Upper lobe of right lung (tissue), 1 donor: ENCODE measurements at regions not wholly inside any gene's neighbourhood (a gene's known extent, or its start where the extent isn't known, plus 50 kb on each side); places are given as distances from the start of the nearest gene placed in this dataset.

ENCODE experiments used
- ATAC-seq: fragments of 200-7000 bp; cut with Tn5 transposase; one replicate; pipeline ENCODE4 v1.9.1; 2020; ENCODE audit warnings: mild to moderate bottlenecking, moderate library complexity
- DNase-seq: peaks from one replicate; pipeline ENCODE4 v3.0.0-alpha.2; 2020
- H3K27ac ChIP-seq: fragments of 200-600 bp; one replicate; pipeline ENCODE4 v1.8.0; 2022
- H3K27me3 ChIP-seq: fragments of 200-600 bp; one replicate; pipeline ENCODE4 v1.8.0; 2022; ENCODE audit warnings: mild to moderate bottlenecking
- H3K36me3 ChIP-seq: fragments of 200-600 bp; one replicate; pipeline ENCODE4 v1.8.0; 2022
- H3K4me1 ChIP-seq: fragments of 200-600 bp; one replicate; pipeline ENCODE4 v1.8.0; 2022
- H3K4me3 ChIP-seq: fragments of 200-600 bp; one replicate; pipeline ENCODE4 v1.8.0; 2022; ENCODE audit warnings: mild to moderate bottlenecking
- H3K9me3 ChIP-seq: fragments of 200-600 bp; one replicate; pipeline ENCODE4 v1.8.0; 2022
- intact Hi-C: fragments of 100-400 bp; cut with DNase I; formaldehyde crosslinking; loops from one replicate; pipeline ENCODE4 v1.11.0; 2022
- TF ChIP-seq, protein P1 (sequence below): fragments of 200-600 bp; IDR thresholded peaks from one replicate; pipeline ENCODE4 v1.8.0; 2022; ENCODE audit warnings: antibody characterized with exemption
- donor health status: DM: no; HTN: yes; CAD: no; lungs with severe emphysema.

DNA sequence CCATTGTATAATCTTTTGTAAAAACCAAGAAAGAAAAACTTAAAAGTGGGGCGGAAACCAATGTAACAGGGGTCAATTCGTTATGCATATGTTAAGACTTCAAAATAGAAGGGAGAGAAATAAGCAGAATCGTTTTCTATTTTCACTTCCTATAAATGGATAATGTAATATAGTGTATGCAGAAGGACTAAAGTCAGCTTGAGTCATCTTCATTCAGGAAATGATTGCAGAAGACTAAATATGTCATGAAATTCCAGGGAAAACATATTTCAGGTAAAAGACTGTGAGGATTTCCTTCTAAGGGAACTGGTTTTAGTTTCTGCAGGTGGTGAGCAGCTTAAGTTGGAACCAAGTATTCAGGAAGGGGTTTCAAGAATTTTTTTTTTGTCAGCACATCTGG is 753.3 kb downstream of the IRX1 start:
- Histone ChIP-seq H3K4me3 (no peak overlapping the region), H3K4me1 (no peaks in the 10 kb centered on the region), H3K9me3 (no peaks in the 10 kb centered on the region), H3K36me3 (no peaks in the 10 kb centered on the region), H3K27ac (no peak overlapping the region), H3K27me3 (no peaks in the 10 kb centered on the region)
- DNase-seq: no peak
- TF ChIP-seq, protein P1, sequence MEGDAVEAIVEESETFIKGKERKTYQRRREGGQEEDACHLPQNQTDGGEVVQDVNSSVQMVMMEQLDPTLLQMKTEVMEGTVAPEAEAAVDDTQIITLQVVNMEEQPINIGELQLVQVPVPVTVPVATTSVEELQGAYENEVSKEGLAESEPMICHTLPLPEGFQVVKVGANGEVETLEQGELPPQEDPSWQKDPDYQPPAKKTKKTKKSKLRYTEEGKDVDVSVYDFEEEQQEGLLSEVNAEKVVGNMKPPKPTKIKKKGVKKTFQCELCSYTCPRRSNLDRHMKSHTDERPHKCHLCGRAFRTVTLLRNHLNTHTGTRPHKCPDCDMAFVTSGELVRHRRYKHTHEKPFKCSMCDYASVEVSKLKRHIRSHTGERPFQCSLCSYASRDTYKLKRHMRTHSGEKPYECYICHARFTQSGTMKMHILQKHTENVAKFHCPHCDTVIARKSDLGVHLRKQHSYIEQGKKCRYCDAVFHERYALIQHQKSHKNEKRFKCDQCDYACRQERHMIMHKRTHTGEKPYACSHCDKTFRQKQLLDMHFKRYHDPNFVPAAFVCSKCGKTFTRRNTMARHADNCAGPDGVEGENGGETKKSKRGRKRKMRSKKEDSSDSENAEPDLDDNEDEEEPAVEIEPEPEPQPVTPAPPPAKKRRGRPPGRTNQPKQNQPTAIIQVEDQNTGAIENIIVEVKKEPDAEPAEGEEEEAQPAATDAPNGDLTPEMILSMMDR: no peak
- ATAC-seq: no peak
- intact Hi-C loops: no loop called here

DNA sequence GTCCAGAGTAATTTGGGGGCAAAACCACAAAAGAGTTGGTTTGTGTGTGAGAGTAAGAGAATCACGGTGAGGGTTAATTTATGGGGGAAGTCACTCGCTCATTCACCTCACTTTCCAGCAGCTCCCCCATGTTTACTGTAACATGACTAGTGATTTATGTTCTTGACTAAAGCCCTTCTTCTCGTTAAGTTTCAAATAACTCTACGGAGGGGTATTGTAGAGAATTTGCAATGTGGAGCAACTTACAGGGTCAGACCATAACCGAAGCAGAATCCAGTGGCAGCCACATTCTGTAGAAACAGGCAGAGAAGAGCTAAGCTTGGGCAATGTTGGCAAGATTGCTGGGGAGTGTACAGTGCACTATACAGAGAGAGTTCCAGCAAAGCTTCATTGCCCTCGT is 760.6 kb downstream of the IRX1 start:
- Histone ChIP-seq H3K4me3 (no peak overlapping the region), H3K9me3 (no peaks in the 10 kb centered on the region), H3K27ac (no peak overlapping the region), H3K36me3 (no peaks in the 10 kb centered on the region), H3K4me1 (no peaks in the 10 kb centered on the region), H3K27me3 (no peaks in the 10 kb centered on the region)
- TF ChIP-seq, protein P1: no peak
- intact Hi-C loops: no loop called here
- DNase-seq: no peak
- ATAC-seq: no peak

DNA sequence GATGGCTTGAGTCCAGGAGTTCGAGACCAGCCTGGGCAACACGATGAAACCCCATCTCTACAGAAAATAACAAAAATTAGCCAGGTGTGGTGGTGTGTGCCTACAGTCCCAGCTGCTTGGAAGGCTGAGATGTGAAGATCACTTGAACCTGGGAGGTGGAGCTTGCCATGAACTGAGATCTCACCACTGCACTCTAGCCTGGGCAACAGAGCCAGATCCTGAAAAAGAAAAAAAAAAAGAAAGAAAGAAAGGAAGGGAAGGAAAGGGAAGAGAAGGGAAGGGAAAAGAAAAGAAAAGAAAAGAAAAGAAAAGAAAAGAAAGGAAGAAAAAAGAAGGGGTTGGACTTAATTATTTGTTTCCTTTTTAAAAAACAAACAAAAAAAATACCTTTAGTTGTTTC is 764.2 kb downstream of the IRX1 start:
- no peak overlapping the region for H3K27ac ChIP-seq
- intact Hi-C loops: no loop called here
- no peak for ATAC-seq
- H3K27me3 ChIP-seq: no peaks in the 10 kb centered on the region
- TF ChIP-seq, protein P1: no peak
- no peaks in the 10 kb centered on the region for H3K9me3 ChIP-seq
- H3K4me1 ChIP-seq: no peaks in the 10 kb centered on the region
- no peak overlapping the region for H3K4me3 ChIP-seq
- DNase-seq: no peak
- H3K36me3 ChIP-seq: no peaks in the 10 kb centered on the region

DNA sequence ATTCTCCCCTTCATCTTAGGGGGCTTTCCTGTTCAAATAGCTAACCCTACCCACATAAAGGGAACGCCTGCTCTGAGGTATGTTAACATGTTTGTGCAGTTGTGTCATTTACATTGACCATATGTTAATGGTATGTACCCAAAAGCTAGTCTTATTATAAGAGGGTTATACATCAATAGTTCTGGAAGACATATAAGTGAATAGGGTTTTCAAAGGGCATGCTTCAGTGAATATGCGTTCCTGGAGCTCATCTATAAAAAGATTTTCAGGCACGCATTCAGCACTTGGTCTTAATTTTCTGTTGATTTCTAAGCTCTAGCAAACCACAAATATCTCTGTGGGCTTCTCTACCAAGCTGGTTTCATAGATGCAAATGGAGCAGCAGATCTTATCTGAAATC is 766.1 kb downstream of the IRX1 start:
- ATAC-seq (no peak), DNase-seq (no peak)
- intact Hi-C loops: no loop called here
- Histone ChIP-seq H3K9me3 (no peaks in the 10 kb centered on the region), H3K4me3 (no peak overlapping the region), H3K36me3 (no peaks in the 10 kb centered on the region), H3K27me3 (no peaks in the 10 kb centered on the region), H3K4me1 (no peaks in the 10 kb centered on the region), H3K27ac (no peak overlapping the region)
- TF ChIP-seq, protein P1: no peak

DNA sequence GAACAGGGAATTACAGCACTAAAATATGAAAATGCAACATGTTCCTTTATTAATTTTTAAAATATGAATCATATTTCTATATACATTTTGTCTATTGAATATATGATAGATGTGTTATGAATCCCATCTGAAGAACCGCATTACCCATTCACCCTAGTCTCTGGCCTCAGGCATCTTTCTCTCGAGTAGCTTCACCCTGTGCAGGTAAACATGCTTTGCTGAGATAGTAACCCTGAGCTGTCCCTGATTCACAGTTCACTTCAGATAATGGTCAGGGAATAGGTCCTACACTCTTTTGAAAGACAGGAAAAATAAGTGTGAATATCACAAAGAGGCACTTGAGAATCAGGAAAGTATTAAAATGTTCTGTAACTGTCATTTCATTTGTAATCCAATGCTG is 766.8 kb downstream of the IRX1 start:
- no peak for DNase-seq
- no peaks in the 10 kb centered on the region for H3K27me3 ChIP-seq
- TF ChIP-seq, protein P1: no peak
- no peaks in the 10 kb centered on the region for H3K4me1 ChIP-seq
- intact Hi-C loops: no loop called here
- H3K27ac ChIP-seq: no peak overlapping the region
- no peak for ATAC-seq
- no peaks in the 10 kb centered on the region for H3K36me3 ChIP-seq
- H3K4me3 ChIP-seq: no peak overlapping the region
- no peaks in the 10 kb centered on the region for H3K9me3 ChIP-seq

DNA sequence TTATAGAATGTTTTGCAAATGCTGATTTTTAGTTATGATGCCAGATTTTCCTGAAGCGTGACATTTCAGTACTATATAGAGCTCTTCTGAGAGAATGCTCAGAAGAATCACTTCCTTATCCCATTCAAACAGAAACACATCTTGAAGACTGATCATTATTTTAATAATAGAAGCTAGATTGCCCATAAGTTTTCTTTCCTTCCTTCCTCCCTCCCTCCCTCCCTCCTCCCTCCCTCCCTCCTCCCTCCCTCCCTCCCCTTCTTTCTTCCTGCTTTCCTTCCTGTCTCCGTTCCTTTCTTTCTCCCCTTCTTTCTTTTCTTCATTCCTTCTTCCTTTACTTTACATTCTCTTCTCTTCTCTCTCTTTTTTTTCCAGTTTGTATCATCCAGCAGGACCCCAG is 767.4 kb downstream of the IRX1 start:
- Histone ChIP-seq H3K27ac (no peak overlapping the region), H3K4me3 (no peak overlapping the region), H3K27me3 (no peaks in the 10 kb centered on the region), H3K4me1 (no peaks in the 10 kb centered on the region), H3K36me3 (no peaks in the 10 kb centered on the region), H3K9me3 (no peaks in the 10 kb centered on the region)
- intact Hi-C loops: no loop called here
- TF ChIP-seq, protein P1: no peak
- no peak for ATAC-seq
- DNase-seq: no peak
